ENCODE measurements at regions not wholly inside any gene's neighbourhood (a gene's known extent, or its start where the extent isn't known, plus 50 kb on each side); places are given as distances from the start of the nearest gene placed in this dataset.

DNA sequence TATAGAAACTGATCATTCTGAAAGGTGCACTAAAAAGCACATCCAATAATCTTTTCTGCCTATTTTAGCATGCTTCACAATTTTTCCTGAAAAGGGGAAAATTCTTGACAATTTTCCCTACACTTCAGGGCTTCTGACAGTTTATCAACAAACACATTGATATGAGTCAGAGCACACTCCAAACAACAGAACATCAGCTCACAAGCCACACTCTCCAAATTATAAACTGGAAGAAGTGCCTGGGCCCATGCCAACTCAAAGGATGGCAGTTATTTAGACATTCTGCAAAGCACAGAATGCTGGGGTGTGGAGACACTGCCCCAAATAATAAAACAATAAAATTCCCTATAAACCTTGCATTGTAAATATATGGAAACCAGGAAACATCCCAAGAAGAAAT, 90.8 kb downstream of the ELAPOR2 start:
- no peak overlapping the region for H3K27ac ChIP-seq (ENCODE audit: low read length in 2 of 2)
- CTCF ChIA-PET: no interaction called here
- no peaks in the 10 kb centered on the region for H3K27me3 ChIP-seq (replicated peaks in 1 of 4; ENCODE audit: control extremely low read depth in 1 of 4, control insufficient read depth in 3 of 4, insufficient read depth in 4 of 4, low read length in 3 of 4)
- H3K4me3 ChIP-seq (ENCODE audit: control extremely low read depth in 1 of 5, extremely low read depth in 1 of 5, insufficient read depth in 1 of 5, low read depth in 2 of 5, low read length in 4 of 5): no peak overlapping the region
- Mint-ChIP-seq H3K27ac (no peak overlapping the region), H3K9me3 (ENCODE audit: insufficient read depth) (no peaks in the 10 kb centered on the region), H3K4me1 (peaks cover 8% of the 10 kb centered on the region), H3K27me3 (no peaks in the 10 kb centered on the region), H3K4me3 (no peak overlapping the region)
- H3K36me3 ChIP-seq (replicated peaks in 1 of 2; ENCODE audit: control extremely low read depth in 1 of 2, control insufficient read depth in 1 of 2, extremely low read depth in 1 of 2, insufficient read depth in 2 of 2, low read length in 1 of 2): no peaks in the 10 kb centered on the region
- TF ChIP-seq, protein P1, sequence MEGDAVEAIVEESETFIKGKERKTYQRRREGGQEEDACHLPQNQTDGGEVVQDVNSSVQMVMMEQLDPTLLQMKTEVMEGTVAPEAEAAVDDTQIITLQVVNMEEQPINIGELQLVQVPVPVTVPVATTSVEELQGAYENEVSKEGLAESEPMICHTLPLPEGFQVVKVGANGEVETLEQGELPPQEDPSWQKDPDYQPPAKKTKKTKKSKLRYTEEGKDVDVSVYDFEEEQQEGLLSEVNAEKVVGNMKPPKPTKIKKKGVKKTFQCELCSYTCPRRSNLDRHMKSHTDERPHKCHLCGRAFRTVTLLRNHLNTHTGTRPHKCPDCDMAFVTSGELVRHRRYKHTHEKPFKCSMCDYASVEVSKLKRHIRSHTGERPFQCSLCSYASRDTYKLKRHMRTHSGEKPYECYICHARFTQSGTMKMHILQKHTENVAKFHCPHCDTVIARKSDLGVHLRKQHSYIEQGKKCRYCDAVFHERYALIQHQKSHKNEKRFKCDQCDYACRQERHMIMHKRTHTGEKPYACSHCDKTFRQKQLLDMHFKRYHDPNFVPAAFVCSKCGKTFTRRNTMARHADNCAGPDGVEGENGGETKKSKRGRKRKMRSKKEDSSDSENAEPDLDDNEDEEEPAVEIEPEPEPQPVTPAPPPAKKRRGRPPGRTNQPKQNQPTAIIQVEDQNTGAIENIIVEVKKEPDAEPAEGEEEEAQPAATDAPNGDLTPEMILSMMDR (IDR thresholded peaks at IDR 0.05): no peak
- TF ChIP-seq EZH2 (IDR thresholded peaks at IDR 0.05; ENCODE audit: borderline replicate concordance, insufficient read depth, low read depth, low read length, poor library complexity, severe bottlenecking): no peak
- intact Hi-C loops (cut with micrococcal nuclease): no loop called here
- H3K79me2 ChIP-seq (ENCODE audit: control insufficient read depth, insufficient read depth, low read length): no peaks in the 10 kb centered on the region
- no peak overlapping the region for H2AFZ ChIP-seq (ENCODE audit: insufficient read depth, low read depth, low read length, poor library complexity, severe bottlenecking)
- no peak overlapping the region for H3K9ac ChIP-seq (ENCODE audit: low read length)
- no peaks in the 10 kb centered on the region for H3K9me3 ChIP-seq (ENCODE audit: control extremely low read depth in 1 of 3, control insufficient read depth in 2 of 3, insufficient read depth in 1 of 3, low read length in 2 of 3)
- H3K4me2 ChIP-seq (replicated peaks; ENCODE audit: low read depth, low read length, poor library complexity, severe bottlenecking): no peak overlapping the region
- POLR2A ChIA-PET: no interaction called here
- DNase-seq: no peak
- H4K20me1 ChIP-seq (ENCODE audit: control insufficient read depth, insufficient read depth, low read length, poor library complexity, severe bottlenecking): no peaks in the 10 kb centered on the region
- ATAC-seq (ENCODE audit: low read depth): no peak
- H3K4me1 ChIP-seq (ENCODE audit: control insufficient read depth in 2 of 2, insufficient read depth in 2 of 2, low read length in 2 of 2): peaks cover 0 to 7% of the 10 kb centered on the region in 2 donors

DNA sequence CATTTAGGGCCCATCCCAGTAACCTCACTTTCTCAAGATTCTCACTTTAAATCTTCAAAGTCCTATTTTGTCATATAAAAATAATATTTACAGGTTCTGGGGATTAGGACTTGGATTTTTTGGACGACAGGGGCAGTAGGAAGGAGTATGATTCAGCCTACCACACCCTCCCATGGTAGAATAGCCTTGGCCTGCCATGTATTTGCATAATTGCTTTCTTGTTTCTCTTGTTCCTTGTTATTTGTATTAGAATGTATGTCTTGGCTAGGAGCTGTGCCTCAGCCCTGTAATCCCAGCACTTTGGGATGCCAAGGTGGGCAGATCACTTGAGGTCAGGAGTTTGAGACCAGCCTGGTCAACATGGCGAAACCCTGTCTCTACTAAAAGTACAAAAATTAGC, 92.5 kb downstream of the ELAPOR2 start:
- no peak for ATAC-seq (ENCODE audit: low read depth)
- no peak overlapping the region for H2AFZ ChIP-seq (ENCODE audit: insufficient read depth, low read depth, low read length, poor library complexity, severe bottlenecking)
- no peak overlapping the region for H3K4me2 ChIP-seq (replicated peaks; ENCODE audit: low read depth, low read length, poor library complexity, severe bottlenecking)
- Mint-ChIP-seq H3K4me3 (no peak overlapping the region), H3K27me3 (no peaks in the 10 kb centered on the region), H3K27ac (no peak overlapping the region), H3K9me3 (ENCODE audit: insufficient read depth) (no peaks in the 10 kb centered on the region), H3K4me1 (peaks cover 7% of the 10 kb centered on the region)
- no CpG with 5 or more reads among the region's 2 CpGs for WGBS (ENCODE audit: insufficient coverage)
- H3K79me2 ChIP-seq (ENCODE audit: control insufficient read depth, insufficient read depth, low read length): no peaks in the 10 kb centered on the region
- ChIA-PET POLR2A (no interaction called here), CTCF (no interaction called here)
- no peak overlapping the region for H3K27ac ChIP-seq (ENCODE audit: low read length in 2 of 2)
- H3K27me3 ChIP-seq (replicated peaks in 1 of 4; ENCODE audit: control extremely low read depth in 1 of 4, control insufficient read depth in 3 of 4, insufficient read depth in 4 of 4, low read length in 3 of 4): no peaks in the 10 kb centered on the region
- no peak overlapping the region for H3K4me3 ChIP-seq (ENCODE audit: control extremely low read depth in 1 of 5, extremely low read depth in 1 of 5, insufficient read depth in 1 of 5, low read depth in 2 of 5, low read length in 4 of 5)
- H3K4me1 ChIP-seq (ENCODE audit: control insufficient read depth in 2 of 2, insufficient read depth in 2 of 2, low read length in 2 of 2): peaks cover 0 to 7% of the 10 kb centered on the region in 2 donors
- peaks cover 0 to 2% of the 10 kb centered on the region in 2 experiments for H3K36me3 ChIP-seq (replicated peaks in 1 of 2; ENCODE audit: control extremely low read depth in 1 of 2, control insufficient read depth in 1 of 2, extremely low read depth in 1 of 2, insufficient read depth in 2 of 2, low read length in 1 of 2)
- H3K9ac ChIP-seq (ENCODE audit: low read length): no peak overlapping the region
- no peaks in the 10 kb centered on the region for H4K20me1 ChIP-seq (ENCODE audit: control insufficient read depth, insufficient read depth, low read length, poor library complexity, severe bottlenecking)
- no peak for TF ChIP-seq EZH2 (IDR thresholded peaks at IDR 0.05; ENCODE audit: borderline replicate concordance, insufficient read depth, low read depth, low read length, poor library complexity, severe bottlenecking)
- TF ChIP-seq, protein P1 (IDR thresholded peaks at IDR 0.05): no peak
- no peak for DNase-seq
- intact Hi-C loops (cut with micrococcal nuclease): no loop called here
- no peaks in the 10 kb centered on the region for H3K9me3 ChIP-seq (ENCODE audit: control extremely low read depth in 1 of 3, control insufficient read depth in 2 of 3, insufficient read depth in 1 of 3, low read length in 2 of 3)
